ENCODE measurements at regions not wholly inside any gene's neighbourhood (a gene's known extent, or its start where the extent isn't known, plus 50 kb on each side); places are given as distances from the start of the nearest gene placed in this dataset.

DNA sequence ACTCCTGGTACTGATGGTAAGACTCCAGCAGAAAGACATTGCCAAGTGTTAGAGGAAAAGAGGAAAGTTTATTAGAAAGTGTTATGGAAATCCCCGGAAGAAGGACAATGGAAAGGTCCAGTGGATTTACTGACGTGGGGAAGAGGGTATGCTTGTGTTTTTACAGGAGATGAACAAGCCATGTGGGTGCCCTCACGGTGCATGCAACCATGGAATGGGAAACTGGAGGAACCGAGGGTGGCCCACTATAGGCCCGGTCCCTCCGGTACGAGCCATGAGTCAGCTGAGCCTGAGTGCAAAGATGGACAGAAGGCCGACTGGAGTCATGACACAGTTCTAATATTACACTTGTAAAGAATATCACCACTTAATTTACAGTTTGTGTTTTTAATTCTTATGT, 123.3 kb upstream of the ZCCHC13 start:
- DNase-seq, result no peak
- Histone ChIP-seq H3K9me3 (peaks cover 0 to 5% (median 0%) of the 10 kb centered on the region in 8 donors), H3K4me1 (no peaks in the 10 kb centered on the region), H3K36me3 (no peaks in the 10 kb centered on the region), H3K4me3 (no peak overlapping the region), H3K27me3 (replicated peaks in 1 of 7) (no peaks in the 10 kb centered on the region), H3K27ac (no peak overlapping the region)
- intact Hi-C loops (cut with DNase I; ENCODE audit: low total_unique reads), result no loop called here
- TF ChIP-seq, protein P1, sequence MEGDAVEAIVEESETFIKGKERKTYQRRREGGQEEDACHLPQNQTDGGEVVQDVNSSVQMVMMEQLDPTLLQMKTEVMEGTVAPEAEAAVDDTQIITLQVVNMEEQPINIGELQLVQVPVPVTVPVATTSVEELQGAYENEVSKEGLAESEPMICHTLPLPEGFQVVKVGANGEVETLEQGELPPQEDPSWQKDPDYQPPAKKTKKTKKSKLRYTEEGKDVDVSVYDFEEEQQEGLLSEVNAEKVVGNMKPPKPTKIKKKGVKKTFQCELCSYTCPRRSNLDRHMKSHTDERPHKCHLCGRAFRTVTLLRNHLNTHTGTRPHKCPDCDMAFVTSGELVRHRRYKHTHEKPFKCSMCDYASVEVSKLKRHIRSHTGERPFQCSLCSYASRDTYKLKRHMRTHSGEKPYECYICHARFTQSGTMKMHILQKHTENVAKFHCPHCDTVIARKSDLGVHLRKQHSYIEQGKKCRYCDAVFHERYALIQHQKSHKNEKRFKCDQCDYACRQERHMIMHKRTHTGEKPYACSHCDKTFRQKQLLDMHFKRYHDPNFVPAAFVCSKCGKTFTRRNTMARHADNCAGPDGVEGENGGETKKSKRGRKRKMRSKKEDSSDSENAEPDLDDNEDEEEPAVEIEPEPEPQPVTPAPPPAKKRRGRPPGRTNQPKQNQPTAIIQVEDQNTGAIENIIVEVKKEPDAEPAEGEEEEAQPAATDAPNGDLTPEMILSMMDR (IDR thresholded peaks at IDR 0.05 in 8 of 11, conservative IDR thresholded peaks at IDR 0.05 in 3 of 11), result no peak
- no peak for TF ChIP-seq POLR2AphosphoS5 (IDR thresholded peaks at IDR 0.05)
- no peak for TF ChIP-seq POLR2A (IDR thresholded peaks at IDR 0.05)
- 79 to 96% (median 86%) methylated on average over 8 of the region's 8 CpGs for WGBS, 5 donors

DNA sequence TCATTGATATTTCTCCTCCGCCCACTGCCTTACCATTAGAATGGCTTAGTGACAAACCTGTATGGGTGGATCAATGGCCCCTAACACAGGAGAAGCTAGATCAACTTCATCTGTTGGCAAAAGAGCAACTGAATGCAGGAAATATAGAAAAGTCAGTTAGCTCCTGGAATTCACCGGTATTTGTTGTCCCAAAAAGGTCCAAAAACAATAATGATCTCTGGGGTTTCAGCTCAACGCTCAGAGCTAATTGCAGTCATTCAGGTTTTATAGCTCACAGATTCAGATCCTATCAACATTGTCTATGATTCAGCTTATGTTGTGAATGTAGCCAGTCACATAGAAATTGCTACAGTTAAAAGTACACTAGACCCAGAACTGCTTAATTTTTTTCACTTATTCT, 124.0 kb upstream of the ZCCHC13 start:
- Histone ChIP-seq H3K9me3 (peaks cover 0 to 5% (median 0%) of the 10 kb centered on the region in 8 donors), H3K4me1 (no peaks in the 10 kb centered on the region), H3K27me3 (replicated peaks in 1 of 7) (no peaks in the 10 kb centered on the region), H3K4me3 (no peak overlapping the region), H3K27ac (no peak overlapping the region), H3K36me3 (no peaks in the 10 kb centered on the region)
- 81 to 97% (median 96%) methylated on average over 3 of the region's 3 CpGs for WGBS, 5 donors
- no peak for DNase-seq
- intact Hi-C loops (cut with DNase I; ENCODE audit: low total_unique reads), result no loop called here
- TF ChIP-seq, protein P1 (IDR thresholded peaks at IDR 0.05 in 8 of 11, conservative IDR thresholded peaks at IDR 0.05 in 3 of 11), result no peak
- no peak for TF ChIP-seq POLR2A (IDR thresholded peaks at IDR 0.05)
- no peak for TF ChIP-seq POLR2AphosphoS5 (IDR thresholded peaks at IDR 0.05)

DNA sequence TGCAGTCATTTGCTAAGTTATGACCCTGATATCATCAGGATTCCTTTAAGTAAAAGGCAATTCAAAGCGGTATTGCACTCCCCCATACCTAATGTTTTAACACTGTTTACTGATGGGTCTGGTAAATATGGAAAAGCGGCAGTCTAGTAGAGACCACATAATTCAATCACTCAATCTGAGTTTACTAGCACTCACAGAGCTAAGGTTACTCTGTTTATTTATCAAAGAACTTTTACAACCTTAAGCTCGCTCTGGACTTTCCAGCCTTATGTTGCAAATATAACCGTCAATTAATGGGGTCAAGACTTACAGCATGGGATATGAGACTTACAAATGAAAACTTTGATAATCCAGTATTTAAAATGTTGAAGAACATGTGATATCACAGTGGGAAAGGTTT, 124.5 kb upstream of the ZCCHC13 start:
- Histone ChIP-seq H3K27ac (no peak overlapping the region), H3K27me3 (replicated peaks in 1 of 7) (no peaks in the 10 kb centered on the region), H3K4me3 (no peak overlapping the region), H3K36me3 (no peaks in the 10 kb centered on the region), H3K9me3 (peaks cover 0 to 6% (median 0%) of the 10 kb centered on the region in 8 donors), H3K4me1 (no peaks in the 10 kb centered on the region)
- TF ChIP-seq, protein P1 (IDR thresholded peaks at IDR 0.05 in 8 of 11, conservative IDR thresholded peaks at IDR 0.05 in 3 of 11), result no peak
- no peak for TF ChIP-seq POLR2AphosphoS5 (IDR thresholded peaks at IDR 0.05)
- no peak for TF ChIP-seq POLR2A (IDR thresholded peaks at IDR 0.05)
- 75 to 98% (median 95%) methylated on average over 4 of the region's 4 CpGs for WGBS, 5 donors
- intact Hi-C loops (cut with DNase I; ENCODE audit: low total_unique reads), result no loop called here
- no peak for DNase-seq

DNA sequence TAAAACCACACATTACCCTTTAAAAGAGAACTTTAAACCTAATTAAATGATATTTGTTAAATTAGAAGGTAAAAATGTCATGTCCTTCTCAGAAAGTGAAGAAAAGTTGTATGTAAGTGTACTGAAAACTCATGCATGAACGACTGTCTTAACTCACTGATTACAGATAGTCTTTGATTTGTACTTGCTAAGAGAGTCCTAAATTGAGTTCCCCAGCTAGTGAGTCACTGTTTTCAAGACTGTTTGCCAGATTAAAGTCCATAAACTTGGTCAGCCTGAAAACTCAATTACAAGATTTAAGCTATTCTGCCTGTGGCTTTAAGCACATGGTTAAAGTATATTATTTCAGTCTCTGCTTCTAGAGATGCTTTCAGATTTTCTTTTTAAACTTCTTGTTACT, 124.9 kb upstream of the ZCCHC13 start:
- Histone ChIP-seq H3K27ac (no peak overlapping the region), H3K9me3 (peaks cover 0 to 10% (median 0%) of the 10 kb centered on the region in 8 donors), H3K4me3 (no peak overlapping the region), H3K36me3 (no peaks in the 10 kb centered on the region), H3K27me3 (replicated peaks in 1 of 7) (no peaks in the 10 kb centered on the region), H3K4me1 (no peaks in the 10 kb centered on the region)
- TF ChIP-seq, protein P1 (IDR thresholded peaks at IDR 0.05 in 8 of 11, conservative IDR thresholded peaks at IDR 0.05 in 3 of 11), result no peak
- TF ChIP-seq POLR2A (IDR thresholded peaks at IDR 0.05) (no peak), POLR2AphosphoS5 (IDR thresholded peaks at IDR 0.05) (no peak)
- intact Hi-C loops (cut with DNase I; ENCODE audit: low total_unique reads), result no loop called here
- WGBS, 5 donors, result 47 to 84% (median 71%) methylated on average over 1 of the region's 1 CpG
- DNase-seq, result no peak
